ENCODE measurements at regions not wholly inside any gene's neighbourhood (a gene's known extent, or its start where the extent isn't known, plus 50 kb on each side); places are given as distances from the start of the nearest gene placed in this dataset.
"Not testable (repeated sequence)": the region's sequence is repeated elsewhere in the genome, so short reads cannot be mapped to it uniquely, and the experiment has no call there.

- no peak overlapping the region for H3K27ac ChIP-seq
- TF ChIP-seq ZFX (IDR thresholded peaks at IDR 0.05; ENCODE audit: borderline replicate concordance) (no peak), CTCF (IDR thresholded peaks at IDR 0.05) (no peak)
Measured at GRCh38 chr4:27668001-27668400, 807.4 kb downstream of the STIM2 start.

- no peak overlapping the region for H3K27ac ChIP-seq
- TF ChIP-seq ZFX (IDR thresholded peaks at IDR 0.05; ENCODE audit: borderline replicate concordance) (no peak), CTCF (IDR thresholded peaks at IDR 0.05) (no peak)
Measured at GRCh38 chr4:27678027-27678426, 817.4 kb downstream of the STIM2 start.

GRCh38 chr4:27684610-27685011, 824.0 kb downstream of the STIM2 start:
- TF ChIP-seq CTCF (IDR thresholded peaks at IDR 0.05) (peak; percentile 88), ZFX (IDR thresholded peaks at IDR 0.05; ENCODE audit: borderline replicate concordance) (no peak)
- H3K27ac ChIP-seq = peak overlapping the region; percentile 32

- H3K27ac ChIP-seq = peak overlapping the region; percentile 32
- TF ChIP-seq CTCF (IDR thresholded peaks at IDR 0.05) (no peak), ZFX (IDR thresholded peaks at IDR 0.05; ENCODE audit: borderline replicate concordance) (no peak)
Measured at GRCh38 chr4:27685091-27685490, 824.5 kb downstream of the STIM2 start.

GRCh38 chr4:27685947-27686346, 825.3 kb downstream of the STIM2 start:
- H3K27ac ChIP-seq = no peak overlapping the region
- TF ChIP-seq CTCF (IDR thresholded peaks at IDR 0.05) = no peak
- TF ChIP-seq ZFX (IDR thresholded peaks at IDR 0.05; ENCODE audit: borderline replicate concordance) = no peak

- TF ChIP-seq CTCF (IDR thresholded peaks at IDR 0.05) = peak; percentile 78
- TF ChIP-seq ZFX (IDR thresholded peaks at IDR 0.05; ENCODE audit: borderline replicate concordance) = no peak
- no peak overlapping the region for H3K27ac ChIP-seq
Measured at GRCh38 chr4:27692158-27692557, 831.5 kb downstream of the STIM2 start.

GRCh38 chr4:27692868-27693634, 832.4 kb downstream of the STIM2 start:
- no peak for TF ChIP-seq CTCF (IDR thresholded peaks at IDR 0.05)
- no peak for TF ChIP-seq ZFX (IDR thresholded peaks at IDR 0.05; ENCODE audit: borderline replicate concordance)
- no peak overlapping the region for H3K27ac ChIP-seq

GRCh38 chr4:27696257-27696656, 835.6 kb downstream of the STIM2 start:
- not testable (repeated sequence) for H3K27ac ChIP-seq
